PC-9 (cell line): ENCODE measurements at regions not wholly inside any gene's neighbourhood (a gene's known extent, or its start where the extent isn't known, plus 50 kb on each side); places are given as distances from the start of the nearest gene placed in this dataset.

Source experiments
- BruUV-seq: library from RNA; stranded (reverse); fragments of 400-500 nt; replicated peaks from 2 replicates; lab custom pipeline; 2021; lab: Mats Ljungman, UMichigan
- CTCF ChIA-PET: fragments of 300-600 bp; sonication (Branson Sonifier 250); formaldehyde crosslinking; loops from one replicate; lab custom pipeline; 2022; ENCODE audit warnings: antibody characterized with exemption; lab: Charles Lee
- POLR2A ChIA-PET: fragments of 300-600 bp; sonication (Branson Sonifier 250); formaldehyde crosslinking; loops from one replicate; lab custom pipeline; 2022; ENCODE audit warnings: antibody characterized with exemption; ENCODE audit not compliant: unreplicated experiment; lab: Charles Lee
- DNase-seq, 2 experiments: peaks; one replicate each; pipeline versions ENCODE4 v3.0.0 to v3.0.0-alpha.2; 2015 to 2022; ENCODE audit warnings: mixed read lengths in 1 of 2
- H2AFZ ChIP-seq: fragments of 200-600 bp; sonication (generic); 2 replicates; pipeline ENCODE4 v1.8.1; 2017; ENCODE audit warnings: antibody characterized with exemption
- H3F3A ChIP-seq: fragments of 200-600 bp; sonication (generic); 2 replicates; pipeline ENCODE4 v1.8.1; 2017; ENCODE audit warnings: antibody characterized with exemption, mild to moderate bottlenecking, low read depth; ENCODE audit not compliant: insufficient read depth
- H3K27ac ChIP-seq: fragments of 200-600 bp; sonication (generic); 2 replicates; pipeline ENCODE4 v1.6.1; 2016; ENCODE audit warnings: mixed run types
- H3K27me3 ChIP-seq: fragments of 200-600 bp; sonication (generic); 2 replicates; pipeline ENCODE4 v1.6.1; 2016; ENCODE audit warnings: low read depth, mixed run types; ENCODE audit not compliant: insufficient read depth
- H3K36me3 ChIP-seq: fragments of 200-600 bp; sonication (generic); 2 replicates; pipeline ENCODE4 v1.6.1; 2016; ENCODE audit warnings: low read depth, mixed run types
- H3K4me1 ChIP-seq: fragments of 200-600 bp; sonication (generic); replicated peaks from 2 replicates; pipeline ENCODE4 v1.6.1; 2016; ENCODE audit warnings: mixed run types; ENCODE audit not compliant: insufficient read depth
- H3K4me2 ChIP-seq: fragments of 200-600 bp; sonication (generic); 2 replicates; pipeline ENCODE4 v1.6.1; 2017; ENCODE audit warnings: mixed run types
- H3K4me3 ChIP-seq: fragments of 200-600 bp; sonication (generic); 2 replicates; pipeline ENCODE4 v1.6.1; 2016; ENCODE audit warnings: mixed run types
- H3K79me2 ChIP-seq: fragments of 200-600 bp; sonication (generic); 2 replicates; pipeline ENCODE4 v1.6.1; 2017; ENCODE audit warnings: low read depth, mixed run types
- H3K9me2 ChIP-seq: fragments of 200-600 bp; sonication (generic); 2 replicates; pipeline ENCODE4 v1.8.1; 2017; ENCODE audit warnings: mild to moderate bottlenecking; ENCODE audit not compliant: insufficient read depth
- H3K9me3 ChIP-seq: fragments of 200-600 bp; sonication (generic); 2 replicates; pipeline ENCODE4 v1.8.1; 2016; ENCODE audit warnings: low read depth; ENCODE audit not compliant: insufficient read depth
- H4K20me1 ChIP-seq: fragments of 200-600 bp; sonication (generic); 2 replicates; pipeline ENCODE4 v1.8.1; 2017; ENCODE audit not compliant: insufficient read depth
- EZH2 ChIP-seq: fragments of 200-600 bp; sonication (generic); IDR thresholded peaks from 2 replicates; pipeline ENCODE4 v1.8.0; 2017; ENCODE audit warnings: antibody characterized with exemption, low read depth
- intact Hi-C: fragments of 100-400 bp; cut with micrococcal nuclease; formaldehyde crosslinking; loops from one replicate; pipeline ENCODE4 v1.10.0; 2022; ENCODE audit not compliant: unreplicated experiment
- TF ChIP-seq, protein P1 (sequence below): fragments of 200-600 bp; sonication (generic); conservative IDR thresholded peaks from 2 replicates; pipeline ENCODE4 v1.6.1; 2017; ENCODE audit warnings: mixed run types, antibody characterized with exemption, mild to moderate bottlenecking, moderate library complexity

DNA sequence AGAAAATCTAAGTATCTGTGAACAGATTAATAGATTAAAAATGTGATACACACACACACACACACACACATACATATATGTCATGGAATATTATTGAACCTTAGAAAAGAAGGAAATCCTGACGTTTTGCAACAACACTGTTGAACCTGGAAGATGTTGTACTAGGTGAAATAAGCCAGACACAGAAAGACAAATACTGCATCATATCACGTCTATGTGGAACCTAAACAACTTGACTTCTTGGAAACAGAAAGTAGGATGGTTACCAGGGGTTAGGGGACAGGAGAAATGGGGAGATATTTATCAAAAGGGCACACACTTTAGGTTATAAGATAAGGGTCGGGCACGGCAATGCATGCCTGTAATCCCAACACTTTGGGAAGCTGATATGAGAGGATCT, 698.4 kb upstream of the ID2 start:
- Histone ChIP-seq H3K36me3 (no peaks in the 10 kb centered on the region), H4K20me1 (no peaks in the 10 kb centered on the region), H2AFZ (no peak overlapping the region), H3K79me2 (no peaks in the 10 kb centered on the region), H3K27me3 (peaks cover 10% of the 10 kb centered on the region), H3F3A (no peaks in the 10 kb centered on the region), H3K9me3 (no peaks in the 10 kb centered on the region), H3K9me2 (no peaks in the 10 kb centered on the region), H3K27ac (no peak overlapping the region), H3K4me3 (no peak overlapping the region), H3K4me2 (no peak overlapping the region), H3K4me1 (no peaks in the 10 kb centered on the region)
- intact Hi-C loops = no loop called here
- ChIA-PET CTCF (no interaction called here), POLR2A (no interaction called here)
- BruUV-seq = no TSS peak
- DNase-seq = no peak
- TF ChIP-seq EZH2 = no peak

DNA sequence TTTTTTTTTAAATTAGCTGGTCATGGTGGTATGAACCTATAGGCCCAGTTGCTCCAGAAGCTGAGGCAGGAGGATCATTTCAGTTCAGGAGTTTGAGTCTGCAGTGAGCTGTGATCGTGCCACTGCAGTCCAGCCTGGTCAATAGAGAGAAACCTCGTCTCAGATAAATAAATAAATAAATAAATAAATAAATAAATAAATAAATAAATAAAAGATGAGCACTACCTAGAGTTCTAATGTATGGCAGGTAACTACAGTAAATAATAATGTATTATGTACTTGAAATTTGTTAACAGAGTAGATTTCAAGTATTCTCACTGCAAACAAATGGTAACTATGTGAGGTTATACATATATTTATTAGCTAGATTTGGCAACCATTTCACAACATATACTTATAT, 697.9 kb upstream of the ID2 start:
- Histone ChIP-seq H3K9me2 (no peaks in the 10 kb centered on the region), H3F3A (no peaks in the 10 kb centered on the region), H3K4me3 (no peak overlapping the region), H4K20me1 (no peaks in the 10 kb centered on the region), H3K36me3 (no peaks in the 10 kb centered on the region), H3K79me2 (no peaks in the 10 kb centered on the region), H3K9me3 (no peaks in the 10 kb centered on the region), H3K4me1 (no peaks in the 10 kb centered on the region), H3K27ac (no peak overlapping the region), H3K4me2 (no peak overlapping the region), H2AFZ (no peak overlapping the region), H3K27me3 (peaks cover 5% of the 10 kb centered on the region)
- intact Hi-C loops = no loop called here
- CTCF ChIA-PET = no interaction called here
- TF ChIP-seq, protein P1, sequence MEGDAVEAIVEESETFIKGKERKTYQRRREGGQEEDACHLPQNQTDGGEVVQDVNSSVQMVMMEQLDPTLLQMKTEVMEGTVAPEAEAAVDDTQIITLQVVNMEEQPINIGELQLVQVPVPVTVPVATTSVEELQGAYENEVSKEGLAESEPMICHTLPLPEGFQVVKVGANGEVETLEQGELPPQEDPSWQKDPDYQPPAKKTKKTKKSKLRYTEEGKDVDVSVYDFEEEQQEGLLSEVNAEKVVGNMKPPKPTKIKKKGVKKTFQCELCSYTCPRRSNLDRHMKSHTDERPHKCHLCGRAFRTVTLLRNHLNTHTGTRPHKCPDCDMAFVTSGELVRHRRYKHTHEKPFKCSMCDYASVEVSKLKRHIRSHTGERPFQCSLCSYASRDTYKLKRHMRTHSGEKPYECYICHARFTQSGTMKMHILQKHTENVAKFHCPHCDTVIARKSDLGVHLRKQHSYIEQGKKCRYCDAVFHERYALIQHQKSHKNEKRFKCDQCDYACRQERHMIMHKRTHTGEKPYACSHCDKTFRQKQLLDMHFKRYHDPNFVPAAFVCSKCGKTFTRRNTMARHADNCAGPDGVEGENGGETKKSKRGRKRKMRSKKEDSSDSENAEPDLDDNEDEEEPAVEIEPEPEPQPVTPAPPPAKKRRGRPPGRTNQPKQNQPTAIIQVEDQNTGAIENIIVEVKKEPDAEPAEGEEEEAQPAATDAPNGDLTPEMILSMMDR = no peak
- no peak for TF ChIP-seq EZH2
- POLR2A ChIA-PET = no interaction called here
- BruUV-seq = no TSS peak
- no peak for DNase-seq

DNA sequence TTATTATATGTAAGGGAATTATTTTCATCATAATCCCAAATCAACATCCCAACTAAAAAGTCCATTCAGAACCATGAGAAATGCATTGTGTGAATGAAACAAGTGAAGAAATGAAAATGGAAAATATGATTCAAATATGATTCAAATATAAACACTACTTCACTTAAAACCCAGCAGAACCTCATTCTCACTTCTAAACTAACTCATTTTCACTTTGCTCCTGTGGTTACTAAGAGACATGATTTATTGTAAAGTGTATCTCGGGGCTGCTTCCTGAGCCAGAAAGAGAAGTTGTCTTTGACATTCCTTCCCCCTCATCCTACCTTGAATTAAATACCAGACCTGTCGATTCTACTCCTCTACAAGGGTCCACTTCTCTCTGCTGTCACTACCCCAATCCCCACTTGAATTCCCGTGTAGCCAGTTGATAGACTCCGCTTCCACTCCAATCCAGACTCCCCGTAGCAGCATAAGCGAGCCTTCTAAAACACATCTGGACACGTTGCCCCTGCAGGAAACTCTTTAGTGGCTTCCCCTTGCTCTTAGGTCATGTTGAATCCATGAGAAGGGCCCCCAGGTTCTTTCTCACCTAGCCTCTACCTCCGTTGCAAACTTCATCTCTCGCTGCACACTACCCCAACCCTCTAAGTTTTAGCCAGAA, 697.0 kb upstream of the ID2 start:
- TF ChIP-seq, protein P1 = no peak
- no peak for TF ChIP-seq EZH2
- intact Hi-C loops = no loop called here
- Histone ChIP-seq H3K36me3 (no peaks in the 10 kb centered on the region), H3K4me2 (no peak overlapping the region), H3K27me3 (no peaks in the 10 kb centered on the region), H3K27ac (no peak overlapping the region), H3K79me2 (no peaks in the 10 kb centered on the region), H3K4me1 (no peaks in the 10 kb centered on the region), H3K9me3 (no peaks in the 10 kb centered on the region), H3K9me2 (no peaks in the 10 kb centered on the region), H3K4me3 (no peak overlapping the region), H2AFZ (no peak overlapping the region), H3F3A (no peaks in the 10 kb centered on the region), H4K20me1 (no peaks in the 10 kb centered on the region)
- no TSS peak for BruUV-seq
- DNase-seq = no peak
- CTCF ChIA-PET = no interaction called here
- POLR2A ChIA-PET = no interaction called here

DNA sequence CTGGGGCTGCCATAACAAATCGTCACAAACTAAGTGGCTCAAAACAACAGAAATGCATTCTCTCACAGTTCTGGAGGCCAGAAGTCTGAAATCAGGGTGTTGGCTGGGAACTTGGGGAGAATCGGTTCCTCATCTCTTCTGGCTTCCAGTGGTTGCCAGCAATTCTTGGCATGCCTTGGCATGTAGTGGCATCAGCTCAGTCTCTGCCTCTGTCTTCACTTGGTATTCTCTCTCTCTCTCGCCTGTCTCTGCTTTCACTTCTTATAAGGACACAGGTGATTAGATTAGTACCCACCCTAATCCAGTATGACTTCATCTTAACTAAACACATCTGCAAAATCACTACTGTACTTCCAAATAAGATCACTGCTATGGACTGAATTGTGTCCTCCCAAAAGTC, 695.4 kb upstream of the ID2 start:
- no peaks in the 10 kb centered on the region for H3K36me3 ChIP-seq
- no peak for DNase-seq
- no peaks in the 10 kb centered on the region for H3K27me3 ChIP-seq
- no peaks in the 10 kb centered on the region for H3K9me2 ChIP-seq
- H3K4me2 ChIP-seq = no peak overlapping the region
- no peak overlapping the region for H2AFZ ChIP-seq
- ChIA-PET POLR2A (no interaction called here), CTCF (no interaction called here)
- no peaks in the 10 kb centered on the region for H3K79me2 ChIP-seq
- TF ChIP-seq EZH2 = no peak
- TF ChIP-seq, protein P1 = no peak
- no TSS peak for BruUV-seq
- H3F3A ChIP-seq = no peaks in the 10 kb centered on the region
- H4K20me1 ChIP-seq = no peaks in the 10 kb centered on the region
- intact Hi-C loops = no loop called here
- no peak overlapping the region for H3K27ac ChIP-seq
- no peaks in the 10 kb centered on the region for H3K9me3 ChIP-seq
- no peak overlapping the region for H3K4me3 ChIP-seq
- no peaks in the 10 kb centered on the region for H3K4me1 ChIP-seq
